HFFc6 (cell line): ENCODE measurements at regions not wholly inside any gene's neighbourhood (a gene's known extent, or its start where the extent isn't known, plus 50 kb on each side); places are given as distances from the start of the nearest gene placed in this dataset.

Experiments used
- DNase-seq: peaks from one replicate; pipeline ENCODE4 v3.0.0-alpha.2; 2018
- H3K27ac Mint-ChIP-seq: 2 replicates; pipeline ENCODE4 v1.8.0; 2020; ENCODE audit warnings: mild to moderate bottlenecking, mixed read lengths
- H3K27me3 Mint-ChIP-seq: 2 replicates; pipeline ENCODE4 v1.8.0; 2021; ENCODE audit warnings: mild to moderate bottlenecking, moderate library complexity, mixed read lengths; ENCODE audit not compliant: insufficient read depth
- H3K36me3 Mint-ChIP-seq: 2 replicates; pipeline ENCODE4 v1.8.0; 2021; ENCODE audit warnings: low read depth, mixed read lengths
- H3K4me1 Mint-ChIP-seq: 2 replicates; pipeline ENCODE4 v1.8.0; 2020; ENCODE audit warnings: low read depth, mixed read lengths
- H3K4me3 Mint-ChIP-seq: 2 replicates; pipeline ENCODE4 v1.8.0; 2020; ENCODE audit warnings: mild to moderate bottlenecking, moderate library complexity, mixed read lengths
- H3K9me3 Mint-ChIP-seq: 2 replicates; pipeline ENCODE4 v1.8.0; 2020; ENCODE audit warnings: mild to moderate bottlenecking, mixed read lengths
- CTCF ChIP-seq: fragments of 200-600 bp; sonication (generic); IDR thresholded peaks from 2 replicates; pipeline ENCODE4 v1.5.0; 2021; ENCODE audit warnings: antibody characterized with exemption, mild to moderate bottlenecking

DNA sequence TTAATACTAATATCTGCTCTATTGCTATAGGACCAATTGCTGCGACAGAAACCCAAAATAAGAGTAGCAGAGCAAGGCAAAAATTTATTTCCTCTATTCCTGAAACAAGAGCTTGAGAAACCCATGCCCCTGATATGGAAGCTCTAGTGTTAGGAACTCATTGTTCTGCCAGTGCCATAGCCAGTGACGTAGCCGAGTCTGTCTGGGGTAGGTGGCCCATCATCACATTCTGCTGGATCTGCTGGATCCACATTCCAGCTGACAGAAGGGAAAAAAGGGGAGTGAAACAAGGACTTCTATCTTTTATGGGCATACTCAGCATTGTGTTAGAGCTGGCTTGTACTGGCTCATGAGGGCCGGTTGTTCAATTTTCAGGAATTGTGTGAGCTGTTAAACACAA lies 248.9 kb upstream of the MON1B start:
- Mint-ChIP-seq H3K4me3 (no peak overlapping the region), H3K4me1 (no peaks in the 10 kb centered on the region), H3K27ac (no peak overlapping the region), H3K36me3 (no peaks in the 10 kb centered on the region), H3K27me3 (no peaks in the 10 kb centered on the region), H3K9me3 (peaks cover 47% of the 10 kb centered on the region)
- no peak for DNase-seq
- no peak for TF ChIP-seq CTCF

DNA sequence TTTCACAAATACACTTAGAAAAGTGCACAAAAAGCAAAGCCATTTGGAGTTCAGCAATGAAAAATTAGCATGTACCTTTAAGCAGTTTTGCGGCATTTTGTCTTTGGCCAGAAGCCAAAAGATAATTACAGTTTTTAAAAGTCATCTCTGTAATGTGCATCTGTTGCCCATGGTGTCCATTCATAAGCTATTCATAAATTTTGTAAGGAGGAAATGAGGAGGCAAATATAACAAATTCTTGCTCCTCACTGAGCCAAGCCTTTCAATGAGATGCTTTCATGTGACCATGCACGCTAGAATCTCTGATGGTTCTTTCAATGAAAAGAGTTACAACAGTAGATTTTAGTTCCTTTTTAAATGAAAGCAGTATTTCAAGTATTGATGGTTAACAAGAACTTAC lies 247.1 kb upstream of the MON1B start:
- no peak for DNase-seq
- no peak for TF ChIP-seq CTCF
- Mint-ChIP-seq H3K27ac (no peak overlapping the region), H3K27me3 (no peaks in the 10 kb centered on the region), H3K36me3 (no peaks in the 10 kb centered on the region), H3K4me1 (no peaks in the 10 kb centered on the region), H3K4me3 (no peak overlapping the region), H3K9me3 (peaks cover 59% of the 10 kb centered on the region)

DNA sequence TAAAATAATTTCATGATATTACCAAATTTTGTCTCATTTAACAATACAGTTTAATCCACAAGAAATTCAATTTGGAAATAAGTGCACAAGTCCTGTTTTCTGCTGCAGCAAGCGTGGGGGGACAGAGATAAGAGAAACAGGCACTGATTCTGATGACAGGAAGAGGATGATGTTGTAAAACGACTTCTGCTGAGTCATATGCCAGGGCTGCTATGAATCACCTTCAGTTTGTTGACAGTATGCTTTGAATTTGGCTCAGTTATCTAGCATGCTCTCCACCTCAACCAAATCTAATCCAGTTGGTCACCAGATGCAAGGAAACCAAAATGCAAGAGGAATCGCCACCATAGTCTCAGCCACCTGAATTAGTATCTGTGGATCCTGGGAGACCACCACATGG lies 244.1 kb upstream of the MON1B start:
- Mint-ChIP-seq H3K36me3 (no peaks in the 10 kb centered on the region), H3K27me3 (no peaks in the 10 kb centered on the region), H3K9me3 (peaks cover 64% of the 10 kb centered on the region), H3K4me1 (no peaks in the 10 kb centered on the region), H3K27ac (no peak overlapping the region), H3K4me3 (no peak overlapping the region)
- peak; percentile 1 for DNase-seq
- no peak for TF ChIP-seq CTCF

GRCh38 chr16:76947749-76948148 lies 243.2 kb upstream of the MON1B start:
- no peak for TF ChIP-seq CTCF
- Mint-ChIP-seq H3K4me1 (no peaks in the 10 kb centered on the region), H3K27me3 (no peaks in the 10 kb centered on the region), H3K36me3 (no peaks in the 10 kb centered on the region), H3K27ac (no peak overlapping the region), H3K4me3 (no peak overlapping the region), H3K9me3 (peaks cover 62% of the 10 kb centered on the region)
- DNase-seq = no peak

DNA sequence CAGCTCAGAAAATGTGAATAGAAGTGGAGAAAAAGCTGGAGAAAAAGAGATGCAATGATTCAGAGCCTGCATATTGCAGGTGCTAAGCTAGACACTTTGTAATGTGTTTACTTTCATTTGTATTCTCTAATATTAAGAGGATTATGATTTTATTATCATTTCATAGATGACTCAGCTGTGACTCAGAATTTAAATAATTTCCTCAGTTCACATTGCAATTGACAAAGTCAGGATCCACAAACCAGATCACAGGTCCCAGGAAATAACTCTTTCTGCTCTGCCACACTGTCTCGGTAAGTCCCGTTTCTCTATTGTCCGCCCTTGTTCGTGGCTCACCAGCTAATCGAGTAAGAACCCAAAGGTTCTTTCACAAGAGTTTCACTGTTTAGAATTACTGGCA lies 235.4 kb upstream of the MON1B start:
- no peak overlapping the region for H3K4me3 Mint-ChIP-seq
- TF ChIP-seq CTCF = no peak
- no peak overlapping the region for H3K27ac Mint-ChIP-seq
- DNase-seq = no peak
- no peaks in the 10 kb centered on the region for H3K27me3 Mint-ChIP-seq
- H3K4me1 Mint-ChIP-seq = no peaks in the 10 kb centered on the region
- no peaks in the 10 kb centered on the region for H3K36me3 Mint-ChIP-seq
- peaks cover 13% of the 10 kb centered on the region for H3K9me3 Mint-ChIP-seq

- Mint-ChIP-seq H3K27me3 (no peaks in the 10 kb centered on the region), H3K36me3 (no peaks in the 10 kb centered on the region), H3K9me3 (peaks cover 5% of the 10 kb centered on the region), H3K4me3 (no peak overlapping the region), H3K4me1 (no peaks in the 10 kb centered on the region), H3K27ac (no peak overlapping the region)
- no peak for TF ChIP-seq CTCF
- DNase-seq = no peak
Measured at GRCh38 chr16:76956394-76956793, 234.6 kb upstream of the MON1B start.
